ENCODE measurements at regions not wholly inside any gene's neighbourhood (a gene's known extent, or its start where the extent isn't known, plus 50 kb on each side); places are given as distances from the start of the nearest gene placed in this dataset.

DNA sequence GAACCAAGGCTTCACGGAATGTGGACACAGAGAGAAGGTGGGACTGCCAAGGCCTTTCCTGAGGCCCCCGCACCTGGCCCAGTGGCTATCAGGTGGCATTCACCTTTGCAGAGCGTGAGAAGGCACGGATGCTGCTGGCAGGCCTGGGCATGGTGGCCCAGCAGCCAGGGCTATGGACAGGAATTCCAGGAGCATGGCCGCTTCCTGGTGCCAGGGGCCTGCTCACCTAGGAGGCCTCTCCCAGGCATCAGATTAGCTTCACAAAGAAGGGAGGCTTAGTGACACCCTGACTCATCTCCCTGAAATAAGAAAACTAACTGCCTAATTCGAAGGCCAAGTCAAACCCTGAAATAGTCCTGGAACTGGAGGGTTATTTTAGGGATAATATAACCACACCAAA lies 155.8 kb downstream of the TEX29 start:
- no peaks in the 10 kb centered on the region for H3K27me3 ChIP-seq
- intact Hi-C loops (cut with DNase I) = loop anchor here in 3 of 4 donors (5.0 to 10.0 kb wide), 3 partner anchors 969 to 1131 kb away; no protein-coding TSS in a partner anchor

DNA sequence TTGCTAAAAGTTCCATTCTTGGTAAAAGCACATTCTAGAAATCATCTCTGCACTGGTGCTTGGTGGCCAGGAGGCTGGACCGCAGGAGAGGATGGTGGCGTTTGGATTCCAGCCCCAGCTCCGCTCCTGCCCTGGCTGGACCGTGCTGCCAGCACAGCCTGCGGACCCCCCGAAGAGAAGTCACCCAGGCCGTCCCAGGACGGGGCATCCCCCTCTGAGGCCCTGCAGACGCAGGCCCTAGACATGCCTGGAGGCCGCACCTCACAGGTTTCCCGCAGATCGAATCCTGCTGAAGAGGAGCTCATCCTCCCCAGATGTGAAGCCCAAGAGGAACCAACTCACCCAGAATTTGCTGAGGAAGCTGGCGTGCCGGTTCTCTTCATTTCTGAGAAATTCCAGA lies 159.0 kb downstream of the TEX29 start:
- Histone ChIP-seq H3K36me3 (no peaks in the 10 kb centered on the region), H3K27me3 (no peaks in the 10 kb centered on the region), H3K27ac (no peak overlapping the region), H3K4me1 (ENCODE audit: insufficient read depth) (no peaks in the 10 kb centered on the region), H3K4me3 (no peak overlapping the region), H3K9me3 (no peaks in the 10 kb centered on the region)
- no peak for TF ChIP-seq EP300 (IDR thresholded peaks at IDR 0.05)
- TF ChIP-seq, protein P1, sequence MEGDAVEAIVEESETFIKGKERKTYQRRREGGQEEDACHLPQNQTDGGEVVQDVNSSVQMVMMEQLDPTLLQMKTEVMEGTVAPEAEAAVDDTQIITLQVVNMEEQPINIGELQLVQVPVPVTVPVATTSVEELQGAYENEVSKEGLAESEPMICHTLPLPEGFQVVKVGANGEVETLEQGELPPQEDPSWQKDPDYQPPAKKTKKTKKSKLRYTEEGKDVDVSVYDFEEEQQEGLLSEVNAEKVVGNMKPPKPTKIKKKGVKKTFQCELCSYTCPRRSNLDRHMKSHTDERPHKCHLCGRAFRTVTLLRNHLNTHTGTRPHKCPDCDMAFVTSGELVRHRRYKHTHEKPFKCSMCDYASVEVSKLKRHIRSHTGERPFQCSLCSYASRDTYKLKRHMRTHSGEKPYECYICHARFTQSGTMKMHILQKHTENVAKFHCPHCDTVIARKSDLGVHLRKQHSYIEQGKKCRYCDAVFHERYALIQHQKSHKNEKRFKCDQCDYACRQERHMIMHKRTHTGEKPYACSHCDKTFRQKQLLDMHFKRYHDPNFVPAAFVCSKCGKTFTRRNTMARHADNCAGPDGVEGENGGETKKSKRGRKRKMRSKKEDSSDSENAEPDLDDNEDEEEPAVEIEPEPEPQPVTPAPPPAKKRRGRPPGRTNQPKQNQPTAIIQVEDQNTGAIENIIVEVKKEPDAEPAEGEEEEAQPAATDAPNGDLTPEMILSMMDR (IDR thresholded peaks at IDR 0.05) = no peak
- no peak for TF ChIP-seq POLR2A (IDR thresholded peaks at IDR 0.05)
- intact Hi-C loops (cut with DNase I) = loop anchor here in 3 of 4 donors (5.0 to 10.0 kb wide), 3 partner anchors 965 to 1128 kb away; no protein-coding TSS in a partner anchor
- 80 to 89% (median 81%) methylated on average over 13 to 14 of the region's 14 CpGs for WGBS, 3 donors
- DNase-seq = no peak

More for the DNA sequence above, 155.8 kb downstream of the TEX29 start:
- no peak for TF ChIP-seq EP300 (IDR thresholded peaks at IDR 0.05)
- TF ChIP-seq POLR2A (IDR thresholded peaks at IDR 0.05) = no peak
- TF ChIP-seq, protein P1 (IDR thresholded peaks at IDR 0.05) = no peak
- Histone ChIP-seq H3K4me3 (no peak overlapping the region), H3K36me3 (no peaks in the 10 kb centered on the region), H3K9me3 (no peaks in the 10 kb centered on the region), H3K27ac (no peak overlapping the region), H3K4me1 (ENCODE audit: insufficient read depth) (no peaks in the 10 kb centered on the region)
- DNase-seq = no peak
- 76 to 86% (median 84%) methylated on average over 6 of the region's 6 CpGs for WGBS, 3 donors

DNA sequence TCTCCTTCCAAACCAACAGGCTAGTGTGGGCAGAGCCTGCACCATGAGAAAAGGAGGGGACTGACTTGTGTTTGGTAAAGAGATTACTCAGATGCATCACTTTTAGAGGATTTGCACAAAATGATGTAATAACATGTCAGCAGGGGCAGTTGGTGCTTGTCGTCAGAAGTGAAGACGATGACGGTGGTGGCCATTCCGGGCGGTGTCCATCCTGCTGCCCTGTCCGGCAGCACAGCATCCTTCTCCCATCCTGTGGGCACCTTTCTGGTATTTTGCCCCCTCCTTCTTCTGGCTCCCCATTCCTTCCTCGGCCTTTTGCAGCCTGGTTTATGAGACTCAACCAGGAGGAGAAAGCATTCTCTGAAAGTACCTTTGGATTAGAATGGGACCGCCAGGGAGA lies 160.1 kb downstream of the TEX29 start:
- intact Hi-C loops (cut with DNase I) = no loop called here
- H3K4me3 ChIP-seq = no peak overlapping the region
- TF ChIP-seq EP300 (IDR thresholded peaks at IDR 0.05) (no peak), POLR2A (IDR thresholded peaks at IDR 0.05) (no peak)
- TF ChIP-seq, protein P1 (IDR thresholded peaks at IDR 0.05) = no peak
- DNase-seq = no peak
- 84 to 87% (median 84%) methylated on average over 8 of the region's 8 CpGs for WGBS, 3 donors
- no peak overlapping the region for H3K27ac ChIP-seq
- H3K4me1 ChIP-seq (ENCODE audit: insufficient read depth) = no peaks in the 10 kb centered on the region
- H3K27me3 ChIP-seq = no peaks in the 10 kb centered on the region
- no peaks in the 10 kb centered on the region for H3K9me3 ChIP-seq
- no peaks in the 10 kb centered on the region for H3K36me3 ChIP-seq

DNA sequence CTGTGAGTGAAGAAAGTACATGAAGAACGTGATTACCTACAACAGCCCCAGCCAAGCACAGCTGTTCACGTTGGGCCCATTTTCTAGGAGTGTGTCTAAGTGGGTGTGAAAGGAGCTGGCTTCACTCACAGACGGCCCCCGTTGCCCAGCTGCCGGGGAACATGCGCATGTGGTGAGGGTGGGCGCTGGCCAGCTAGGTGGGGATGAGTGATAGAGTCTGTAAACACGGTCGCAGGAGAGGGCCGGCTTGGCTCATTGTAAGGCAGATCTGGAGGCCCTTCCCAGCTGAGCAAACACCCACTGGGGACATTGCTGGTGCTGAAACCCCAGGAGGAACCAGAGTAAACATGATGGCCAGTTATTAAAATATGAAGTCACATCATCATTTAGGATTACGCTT lies 160.5 kb downstream of the TEX29 start:
- H3K27me3 ChIP-seq = no peaks in the 10 kb centered on the region
- no peak for TF ChIP-seq EP300 (IDR thresholded peaks at IDR 0.05)
- no peak for TF ChIP-seq POLR2A (IDR thresholded peaks at IDR 0.05)
- TF ChIP-seq, protein P1 (IDR thresholded peaks at IDR 0.05) = no peak
- 42 to 61% (median 42%) methylated on average over 11 of the region's 11 CpGs for WGBS, 3 donors
- no peak overlapping the region for H3K27ac ChIP-seq
- no peaks in the 10 kb centered on the region for H3K36me3 ChIP-seq
- intact Hi-C loops (cut with DNase I) = no loop called here
- DNase-seq = no peak
- no peaks in the 10 kb centered on the region for H3K4me1 ChIP-seq (ENCODE audit: insufficient read depth)
- H3K9me3 ChIP-seq = no peaks in the 10 kb centered on the region
- no peak overlapping the region for H3K4me3 ChIP-seq

Data from ovary (tissue), 7 donors.